Upper lobe of left lung (tissue), 6 donors: ENCODE measurements at regions not wholly inside any gene's neighbourhood (a gene's known extent, or its start where the extent isn't known, plus 50 kb on each side); places are given as distances from the start of the nearest gene placed in this dataset.

ENCODE experiments used
- ATAC-seq, 2 donors: fragments of 200-7000 bp; cut with Tn5 transposase; one replicate each; pipeline ENCODE4 v1.9.1; 2022; ENCODE audit warnings: mild to moderate bottlenecking in 2 of 2, moderate library complexity in 2 of 2; ENCODE audit not compliant: low FRiP score in 2 of 2
- DNase-seq, 2 donors: peaks; one replicate each; pipeline ENCODE4 v3.0.0-alpha.2; 2019 to 2020
- H3K27ac ChIP-seq, 4 donors: fragments of 200-600 bp; sonication (generic); one replicate each; pipeline ENCODE4 v1.5.1; 2016 to 2019
- H3K27me3 ChIP-seq, 4 donors: fragments of 200-600 bp; sonication (generic); one replicate each; pipeline ENCODE4 v1.5.1; 2017 to 2019
- H3K36me3 ChIP-seq, 4 donors: fragments of 200-600 bp; sonication (generic); one replicate each; pipeline ENCODE4 v1.5.1; 2016 to 2019
- H3K4me1 ChIP-seq, 4 donors: fragments of 200-600 bp; sonication (generic); one replicate each; pipeline ENCODE4 v1.5.1; 2018 to 2019
- H3K4me3 ChIP-seq, 4 donors: fragments of 200-600 bp; sonication (generic); one replicate each; pipeline ENCODE4 v1.5.1; 2017 to 2019; ENCODE audit warnings: mild to moderate bottlenecking in 2 of 4, moderate library complexity in 1 of 4
- H3K9me3 ChIP-seq, 4 donors: fragments of 200-600 bp; sonication (generic); one replicate each; pipeline ENCODE4 v1.5.1; 2018 to 2019
- CTCF ChIP-seq, 6 experiments: fragments of 450-650 bp in 4 of 6; fragments of 200-600 bp in 2 of 6; sonication (generic) in 2 of 6; IDR thresholded peaks; one replicate each; pipeline ENCODE4 v1.5.1; 2016 to 2019; ENCODE audit warnings: antibody characterized with exemption in 6 of 6
- EP300 ChIP-seq, 4 donors: sonication (generic); formaldehyde crosslinking; IDR thresholded peaks; one replicate each; pipeline ENCODE4 v1.5.1; 2017; ENCODE audit warnings: antibody characterized with exemption in 4 of 4, control low read depth in 2 of 4
- POLR2A ChIP-seq, 4 donors: fragments of 450-650 bp; IDR thresholded peaks; one replicate each; pipeline ENCODE4 v1.5.1; 2016 to 2017; ENCODE audit warnings: antibody characterized with exemption in 4 of 4, mild to moderate bottlenecking in 2 of 4
- POLR2AphosphoS5 ChIP-seq, 2 donors: sonication (generic); formaldehyde crosslinking; IDR thresholded peaks; one replicate each; pipeline ENCODE4 v1.5.1; 2017; ENCODE audit warnings: antibody characterized with exemption in 2 of 2
- WGBS, 2 donors: methylation state at CpG; one replicate each; pipeline ENCODE4 v1.1.5; 2017 to 2018; 5-methylcytosine and 5-hydroxymethylcytosine counted together
- donor health status: DM: no; HTN: no; CAD: no; lungs with moderate emphysema.
- donor health status: DM: no; HTN: yes; CAD: no; lungs with severe emphysema.

GRCh38 chr12:3944620-3945019 lies 71.4 kb upstream of the PARP11 start:
- no peak for TF ChIP-seq POLR2AphosphoS5 (IDR thresholded peaks at IDR 0.05)

DNA sequence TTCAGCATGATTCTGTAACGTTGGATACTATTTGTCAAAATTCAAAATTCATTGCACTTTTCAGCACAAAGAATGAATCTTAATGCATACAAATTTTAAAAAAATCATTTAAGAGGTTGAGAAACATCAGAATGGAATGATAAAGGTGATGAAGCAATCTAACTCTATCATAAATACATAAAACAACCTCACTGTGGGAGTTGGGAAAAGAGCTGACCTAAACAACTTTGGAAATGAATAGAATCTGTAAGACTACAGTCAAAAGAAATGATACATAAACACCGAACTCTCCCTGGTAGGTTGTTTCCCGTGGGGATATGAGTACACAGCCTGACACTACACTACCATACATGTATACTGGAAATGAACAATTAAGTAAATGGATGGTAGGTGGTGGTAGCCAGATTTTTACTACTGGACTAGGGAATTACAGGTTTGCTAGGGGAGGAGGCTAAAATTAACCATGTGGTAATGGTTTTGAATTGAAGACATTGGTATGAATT lies 64.9 kb upstream of the PARP11 start:
- no peaks in the 10 kb centered on the region for H3K4me1 ChIP-seq
- DNase-seq, result no peak
- no peak overlapping the region for H3K27ac ChIP-seq
- H3K4me3 ChIP-seq, result no peak overlapping the region
- no peak for ATAC-seq
- WGBS, 2 donors, result 60 to 87% methylated on average over 3 of the region's 3 CpGs
- H3K27me3 ChIP-seq, result no peaks in the 10 kb centered on the region
- TF ChIP-seq POLR2A (IDR thresholded peaks at IDR 0.05) (no peak), CTCF (IDR thresholded peaks at IDR 0.05) (no peak), EP300 (IDR thresholded peaks at IDR 0.05) (no peak), POLR2AphosphoS5 (IDR thresholded peaks at IDR 0.05) (no peak)
- H3K36me3 ChIP-seq, result no peaks in the 10 kb centered on the region
- H3K9me3 ChIP-seq, result no peaks in the 10 kb centered on the region

More at GRCh38 chr12:3944620-3945019, 71.4 kb upstream of the PARP11 start:
- Histone ChIP-seq H3K27ac (no peak overlapping the region), H3K27me3 (no peaks in the 10 kb centered on the region), H3K4me3 (no peak overlapping the region), H3K9me3 (no peaks in the 10 kb centered on the region), H3K4me1 (peaks cover 0 to 4% (median 0%) of the 10 kb centered on the region in 4 donors), H3K36me3 (no peaks in the 10 kb centered on the region)
- 76 to 82% methylated on average over 1 of the region's 1 CpG for WGBS, 2 donors
- ATAC-seq (no peak), DNase-seq (no peak)

DNA sequence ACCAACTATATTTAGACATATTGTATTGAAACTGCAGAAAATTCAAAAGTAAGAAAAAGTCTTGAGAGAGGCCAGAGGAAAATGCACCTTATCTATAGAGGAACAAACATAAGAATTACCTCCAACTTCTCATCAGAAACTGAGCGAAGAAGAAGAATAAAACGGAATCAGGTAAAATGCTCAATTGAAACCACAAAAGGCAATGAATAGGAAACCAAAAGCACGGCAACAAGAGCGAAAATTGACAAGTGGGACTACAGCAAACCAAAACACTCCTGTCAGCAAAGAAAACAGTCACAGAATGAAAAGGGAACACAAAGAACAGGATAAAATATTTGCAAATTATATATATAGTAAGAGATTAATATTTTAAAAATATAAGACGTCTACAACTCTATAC lies 61.9 kb upstream of the PARP11 start:
- H3K4me3 ChIP-seq, result no peak overlapping the region
- 70 to 71% methylated on average over 5 of the region's 5 CpGs for WGBS, 2 donors
- H3K36me3 ChIP-seq, result no peaks in the 10 kb centered on the region
- TF ChIP-seq POLR2AphosphoS5 (IDR thresholded peaks at IDR 0.05) (no peak), POLR2A (IDR thresholded peaks at IDR 0.05) (no peak), EP300 (IDR thresholded peaks at IDR 0.05) (no peak), CTCF (IDR thresholded peaks at IDR 0.05) (no peak)
- ATAC-seq, result no peak
- H3K27me3 ChIP-seq, result no peaks in the 10 kb centered on the region
- no peak for DNase-seq
- no peaks in the 10 kb centered on the region for H3K4me1 ChIP-seq
- H3K27ac ChIP-seq, result no peak overlapping the region
- no peaks in the 10 kb centered on the region for H3K9me3 ChIP-seq

DNA sequence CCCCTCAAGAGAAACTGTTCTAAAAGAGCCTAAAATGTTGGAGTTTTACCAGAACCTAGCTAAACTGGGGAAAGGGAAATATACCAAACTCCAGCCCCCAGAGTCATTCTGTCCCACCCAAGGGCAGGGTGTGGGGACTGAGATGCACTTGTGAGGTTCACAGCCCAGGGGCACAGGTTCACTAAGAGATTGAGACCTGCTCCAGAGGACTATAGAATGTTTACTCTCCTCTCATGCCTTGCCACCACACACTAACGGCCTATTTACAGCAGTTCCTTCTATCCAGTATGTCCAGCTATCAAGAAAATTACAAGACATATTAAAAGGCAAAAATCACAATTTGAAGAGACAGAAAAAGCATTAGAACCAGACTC lies 60.6 kb upstream of the PARP11 start:
- no peak for DNase-seq
- H3K27me3 ChIP-seq, result no peaks in the 10 kb centered on the region
- WGBS, 2 donors, result 54 to 64% methylated on average over 1 of the region's 1 CpG
- no peak overlapping the region for H3K27ac ChIP-seq
- no peaks in the 10 kb centered on the region for H3K4me1 ChIP-seq
- no peak for TF ChIP-seq POLR2A (IDR thresholded peaks at IDR 0.05)
- no peak overlapping the region for H3K4me3 ChIP-seq
- H3K36me3 ChIP-seq, result no peaks in the 10 kb centered on the region
- no peak for ATAC-seq
- no peaks in the 10 kb centered on the region for H3K9me3 ChIP-seq

- Histone ChIP-seq H3K4me3 (no peak overlapping the region), H3K9me3 (no peaks in the 10 kb centered on the region), H3K36me3 (no peaks in the 10 kb centered on the region), H3K27ac (no peak overlapping the region), H3K27me3 (no peaks in the 10 kb centered on the region), H3K4me1 (no peaks in the 10 kb centered on the region)
- DNase-seq, result no peak
- ATAC-seq, result no peak
- TF ChIP-seq CTCF (IDR thresholded peaks at IDR 0.05) (no peak), POLR2A (IDR thresholded peaks at IDR 0.05) (no peak), EP300 (IDR thresholded peaks at IDR 0.05) (no peak), POLR2AphosphoS5 (IDR thresholded peaks at IDR 0.05) (no peak)
- 60 to 74% methylated on average over 9 of the region's 9 CpGs for WGBS, 2 donors
Observed at GRCh38 chr12:3933074-3933818, 60.0 kb upstream of the PARP11 start.

GRCh38 chr12:3931776-3932175 lies 58.6 kb upstream of the PARP11 start:
- Histone ChIP-seq H3K27ac (no peak overlapping the region), H3K27me3 (no peaks in the 10 kb centered on the region), H3K36me3 (no peaks in the 10 kb centered on the region), H3K4me3 (no peak overlapping the region), H3K9me3 (no peaks in the 10 kb centered on the region), H3K4me1 (no peaks in the 10 kb centered on the region)
- WGBS, 2 donors, result 50 to 61% methylated on average over 5 of the region's 5 CpGs
- no peak for ATAC-seq
- no peak for DNase-seq
- TF ChIP-seq POLR2A (IDR thresholded peaks at IDR 0.05), result no peak
- no peak for TF ChIP-seq CTCF (IDR thresholded peaks at IDR 0.05)
- no peak for TF ChIP-seq EP300 (IDR thresholded peaks at IDR 0.05)
- no peak for TF ChIP-seq POLR2AphosphoS5 (IDR thresholded peaks at IDR 0.05)
